GM21367 (cell line): ENCODE measurements at regions not wholly inside any gene's neighbourhood (a gene's known extent, or its start where the extent isn't known, plus 50 kb on each side); places are given as distances from the start of the nearest gene placed in this dataset.

Source experiments
- ATAC-seq: cut with Tn5 transposase; IDR thresholded peaks from one replicate; pipeline ENCODE4 v1.9.1; 2021; ENCODE audit not compliant: unreplicated experiment

DNA sequence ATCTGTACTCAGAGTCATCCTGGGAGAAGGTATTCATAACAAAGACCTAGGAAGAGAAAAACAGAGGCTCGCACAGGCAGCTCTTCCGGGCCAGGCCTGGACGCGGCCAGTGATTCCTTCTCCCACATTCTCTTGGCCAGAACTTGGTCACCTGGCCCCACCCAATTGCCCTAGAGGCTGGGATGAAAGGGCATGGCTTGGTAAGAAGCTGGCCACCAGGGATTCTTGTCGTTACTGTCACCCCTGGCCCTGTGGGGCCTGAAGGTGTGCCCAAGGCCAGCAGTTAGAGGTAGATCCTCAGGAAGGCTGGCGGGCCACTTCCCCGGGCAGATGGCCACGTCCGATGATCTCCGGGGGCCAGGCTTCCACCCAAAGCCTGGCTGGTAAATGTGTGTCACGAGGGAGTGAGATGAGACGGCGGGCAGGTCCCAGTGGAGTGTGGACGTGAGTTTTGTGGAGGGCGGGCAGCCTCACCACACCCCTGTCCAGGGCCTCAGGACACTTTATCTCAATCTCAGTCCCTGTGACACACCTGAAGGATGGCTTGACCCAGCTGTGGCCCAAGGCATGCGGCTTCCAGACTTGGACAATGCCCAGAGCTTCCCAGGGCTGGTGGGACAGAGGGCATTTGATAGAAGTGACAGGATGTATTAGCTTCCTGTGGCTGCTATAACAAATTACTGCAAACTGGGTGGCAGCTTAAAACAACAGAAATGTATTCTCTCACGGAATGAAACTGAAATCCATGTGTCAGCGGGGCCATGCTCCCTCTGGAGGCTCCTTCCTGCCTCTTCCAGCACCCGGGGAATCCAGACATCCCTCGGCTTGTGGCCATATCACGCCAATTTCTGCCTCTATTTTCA lies 66.3 kb upstream of the GSE1 start:
- no peak for ATAC-seq

DNA sequence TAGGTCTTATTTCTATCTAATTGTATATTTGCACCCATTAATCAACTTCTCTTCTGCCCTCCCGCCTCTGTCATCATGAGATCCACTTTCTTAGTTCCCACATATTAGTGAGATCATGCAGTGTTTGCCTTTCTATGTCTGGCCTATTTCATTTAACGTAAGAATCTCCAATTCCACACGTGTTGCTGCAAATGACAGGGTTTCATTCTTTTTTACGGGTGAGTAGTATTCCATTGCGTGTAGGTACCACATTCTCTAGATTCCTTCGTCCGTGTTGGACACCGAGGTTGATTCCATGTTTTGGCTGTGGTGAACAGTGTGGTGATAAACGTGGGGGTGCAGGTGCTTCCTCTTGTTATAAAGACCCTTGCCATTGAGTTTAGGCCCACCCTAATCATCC lies 64.7 kb upstream of the GSE1 start:
- ATAC-seq, result no peak

DNA sequence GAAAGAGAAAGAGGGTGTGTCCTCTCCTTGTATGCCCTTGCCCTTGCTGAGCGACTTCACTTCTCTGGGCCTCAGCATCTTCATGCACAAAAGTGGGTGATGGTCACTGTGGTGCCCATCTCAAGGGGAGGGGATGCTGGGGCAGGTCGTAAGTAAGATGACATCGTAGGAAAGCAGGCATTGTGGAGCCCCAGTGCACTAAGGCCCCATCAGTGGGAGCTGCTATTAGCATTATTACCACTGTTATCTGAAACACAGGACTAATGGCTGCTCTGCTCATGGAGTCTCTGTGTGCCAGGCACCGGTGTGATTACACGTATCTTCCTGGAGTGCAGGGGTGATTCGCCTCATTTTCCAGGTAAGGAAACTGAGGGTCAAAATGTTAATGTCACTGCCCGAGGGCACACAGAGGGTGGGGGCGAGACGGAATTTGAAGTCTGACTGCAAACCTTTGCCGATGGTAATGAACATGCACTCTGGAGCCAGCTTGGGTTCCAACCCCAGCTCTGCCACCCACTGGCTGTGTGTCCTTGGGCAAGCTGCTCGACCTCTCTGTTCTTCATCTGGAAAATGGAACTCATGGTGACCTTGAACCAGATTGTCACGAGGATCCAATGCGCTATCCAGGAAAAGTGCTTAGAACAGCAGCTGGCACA lies 63.2 kb upstream of the GSE1 start:
- ATAC-seq, result no peak

DNA sequence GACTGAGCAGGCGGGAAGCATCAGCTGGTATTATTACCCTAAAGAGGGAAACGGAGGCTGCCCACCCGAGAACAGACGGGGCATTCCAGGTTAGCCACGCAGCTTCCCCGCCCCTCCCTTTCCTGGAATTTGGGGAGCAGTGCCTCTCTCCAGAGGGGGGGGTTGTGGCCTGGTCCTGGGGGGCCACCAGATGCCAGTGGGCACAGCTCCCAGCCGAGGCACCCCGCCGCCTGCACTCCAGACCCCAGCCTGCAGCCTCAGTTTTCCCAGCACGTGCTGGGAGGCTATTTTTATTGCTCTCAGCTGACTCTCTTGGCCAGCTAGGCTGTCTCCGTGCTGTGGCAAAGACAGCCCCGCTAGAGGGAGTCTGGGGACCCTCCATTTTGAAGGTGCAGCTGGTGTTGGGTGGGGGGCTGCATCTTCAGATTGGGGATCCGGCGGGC lies 62.7 kb upstream of the GSE1 start:
- ATAC-seq, result no peak

DNA sequence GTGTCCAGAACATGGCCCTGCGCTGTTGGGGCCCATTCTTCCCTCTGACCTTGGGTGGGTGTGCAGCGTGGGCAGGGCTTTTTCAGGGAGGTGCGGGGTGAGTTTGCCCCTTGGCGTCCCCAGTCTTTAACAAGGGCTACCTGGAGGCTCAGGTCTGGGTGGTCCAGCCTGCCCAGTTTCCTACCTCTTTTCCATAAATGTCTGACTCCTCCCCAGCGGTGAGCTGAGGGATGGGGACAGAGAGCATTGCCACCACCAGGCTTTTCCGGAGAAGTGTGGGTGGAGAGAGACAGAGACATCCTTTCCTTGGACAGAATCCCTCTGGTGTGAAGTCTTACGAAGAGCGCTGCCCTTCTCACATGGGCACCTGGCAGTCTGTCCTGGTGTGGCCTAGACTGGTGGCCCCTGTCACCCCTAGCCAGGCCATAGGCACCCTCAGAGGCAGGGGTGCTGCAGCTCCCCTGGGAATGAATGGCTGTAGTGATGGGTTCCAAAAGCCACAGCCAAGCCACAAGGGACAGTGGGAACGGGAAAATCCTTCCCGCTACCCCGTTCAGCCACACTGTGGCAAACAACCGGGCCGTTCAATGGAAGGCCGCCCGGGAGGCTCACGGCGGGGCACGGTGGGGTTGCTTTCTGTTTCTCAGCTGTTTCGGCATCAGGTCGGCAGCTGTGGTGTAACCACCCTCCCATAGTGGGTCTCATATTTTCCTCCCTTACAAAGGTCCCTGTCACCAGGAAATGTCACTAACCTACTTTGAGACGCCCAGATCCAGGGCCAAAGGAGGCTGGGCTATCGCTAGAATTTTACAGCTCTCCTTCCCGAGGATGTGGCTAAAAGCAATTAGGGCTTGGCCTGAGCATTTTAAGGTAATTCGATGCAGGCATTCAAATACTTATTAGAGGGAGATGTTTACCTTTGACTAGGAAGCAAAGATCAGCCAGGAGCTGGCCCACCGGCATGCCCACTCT lies 61.9 kb upstream of the GSE1 start:
- no peak for ATAC-seq

DNA sequence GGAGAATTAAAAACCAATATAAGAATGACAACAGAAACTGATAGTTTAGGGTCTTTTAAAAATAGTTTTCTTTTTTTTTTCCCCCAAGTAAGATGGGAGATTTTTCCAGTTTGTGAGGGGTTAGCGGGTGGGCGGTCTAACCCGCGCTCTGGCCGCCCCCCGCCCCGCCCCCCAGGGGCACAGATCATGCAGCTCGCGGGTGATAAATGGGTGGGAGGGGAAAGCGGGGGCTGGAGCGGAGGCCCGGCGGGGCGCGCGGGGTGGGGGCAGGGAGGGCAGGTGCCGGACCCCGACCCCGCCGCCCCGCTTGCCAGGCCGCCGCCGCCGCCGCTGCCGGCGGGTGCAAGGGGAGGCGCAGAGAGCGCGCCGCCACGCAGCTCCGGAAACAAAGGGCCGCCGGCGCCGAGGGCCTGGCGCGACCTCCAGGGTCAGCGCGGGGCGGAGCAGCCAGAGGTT lies 60.1 kb upstream of the GSE1 start:
- no peak for ATAC-seq

DNA sequence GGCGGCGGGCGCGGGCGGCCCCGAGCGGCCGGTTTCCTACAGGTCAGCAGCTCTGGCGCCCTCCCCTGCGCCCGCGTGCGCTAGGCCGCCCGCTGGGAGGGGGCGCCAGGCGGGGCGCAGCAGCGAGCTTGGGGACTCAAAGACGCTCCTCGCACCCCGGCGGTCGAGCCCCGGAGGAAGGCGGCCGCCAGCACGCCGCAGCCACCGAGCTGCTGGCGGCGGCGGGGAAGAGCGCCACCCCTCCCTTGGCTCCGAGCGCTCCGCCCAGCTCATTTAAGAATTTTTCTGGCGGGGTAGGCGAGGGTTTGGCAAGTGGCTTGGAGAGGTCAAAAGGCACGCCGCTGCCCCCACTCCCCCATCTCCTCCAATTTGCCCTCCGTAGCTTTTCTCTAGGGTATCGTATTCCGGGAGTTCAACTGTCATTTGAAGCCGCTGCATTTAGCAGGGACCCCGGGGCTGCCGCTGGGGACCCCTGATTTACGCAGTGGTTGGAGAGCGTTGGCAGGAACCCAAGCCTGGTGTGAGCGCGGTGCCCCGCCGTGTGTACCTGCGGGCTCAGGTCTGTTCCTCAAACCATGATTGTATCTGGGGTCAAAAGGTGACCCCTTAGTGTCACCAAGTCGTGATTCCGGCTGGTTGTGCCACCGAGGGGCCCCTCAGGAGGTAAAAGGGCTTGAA lies 59.5 kb upstream of the GSE1 start:
- peak; percentile 37 for ATAC-seq

DNA sequence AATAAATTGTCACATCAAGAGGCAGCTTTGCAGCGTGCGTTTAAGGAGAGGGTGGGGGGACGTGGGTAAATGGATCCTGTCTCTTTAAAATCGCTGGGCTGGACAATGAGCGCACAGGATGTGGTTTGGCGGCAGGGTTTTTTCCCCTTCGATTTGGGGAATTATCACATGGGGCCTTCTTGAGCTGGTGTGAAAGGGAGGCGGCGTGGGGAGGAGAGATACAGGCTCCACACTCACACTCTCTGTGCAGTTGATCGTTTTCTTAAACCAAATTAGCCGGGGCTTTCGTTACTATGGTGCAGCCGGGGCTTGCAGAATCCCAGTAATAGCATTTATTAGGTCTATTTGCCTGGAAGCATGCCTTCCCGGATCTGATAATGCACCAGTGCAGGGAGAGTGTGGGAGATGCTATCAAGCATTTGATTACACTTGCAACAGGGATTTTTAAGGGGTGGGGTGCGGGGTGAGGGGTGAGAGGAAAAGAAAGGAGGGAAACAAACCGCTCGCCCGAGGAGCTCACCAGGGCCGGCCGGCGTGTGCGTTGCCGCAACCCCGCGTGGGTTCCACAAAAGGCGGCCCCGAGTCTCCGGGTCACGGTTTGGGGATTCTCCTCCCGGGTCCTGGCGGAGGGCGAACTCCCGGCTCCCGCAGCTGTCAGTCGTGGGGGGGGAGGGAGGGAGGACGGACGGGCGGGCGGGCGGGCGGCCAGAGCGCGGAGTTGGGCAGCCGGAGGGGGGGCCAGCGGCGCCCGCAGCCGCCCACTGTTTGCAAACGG lies 58.8 kb upstream of the GSE1 start:
- no peak for ATAC-seq

DNA sequence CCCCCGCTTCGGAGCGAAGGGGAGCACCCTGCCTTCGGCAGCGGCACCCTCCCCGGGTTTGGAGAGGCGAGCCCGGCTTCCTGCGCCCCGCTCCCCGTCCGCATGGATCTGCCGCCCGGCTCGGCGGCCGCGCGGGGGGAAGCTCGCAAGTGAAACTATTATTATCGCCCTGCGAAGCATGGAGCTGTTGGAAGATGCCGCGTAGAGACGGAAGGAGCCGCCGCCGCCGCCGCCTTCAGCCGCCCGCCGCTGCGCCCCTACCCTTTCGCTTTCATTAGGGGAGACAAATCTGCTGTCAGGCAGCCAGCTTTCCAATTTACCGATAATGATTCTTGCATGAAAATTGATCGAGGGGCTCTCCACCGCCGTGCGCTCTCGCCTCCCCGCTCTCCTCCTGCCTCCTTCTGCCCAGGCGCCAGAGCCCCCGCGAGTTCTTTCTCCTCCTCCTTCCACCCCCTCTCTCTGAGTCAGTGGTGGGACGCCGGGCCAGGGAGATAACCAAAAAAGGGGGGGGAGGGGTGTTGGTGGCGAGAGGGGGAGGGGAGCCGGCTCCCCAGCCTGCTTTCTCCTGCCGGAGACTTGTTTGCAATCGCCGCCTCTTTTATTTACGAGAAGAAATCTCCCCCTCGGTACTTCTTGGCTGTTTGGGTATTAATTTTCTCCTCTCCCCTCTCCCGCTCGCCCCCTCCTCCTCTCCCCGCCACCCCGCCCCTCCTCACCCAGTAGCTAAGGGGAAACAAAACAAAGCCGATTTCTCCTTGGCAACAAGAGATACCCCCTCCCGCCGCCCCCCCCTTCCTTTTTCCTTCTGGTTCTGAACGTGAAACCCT lies 58.0 kb upstream of the GSE1 start:
- ATAC-seq, result no peak

DNA sequence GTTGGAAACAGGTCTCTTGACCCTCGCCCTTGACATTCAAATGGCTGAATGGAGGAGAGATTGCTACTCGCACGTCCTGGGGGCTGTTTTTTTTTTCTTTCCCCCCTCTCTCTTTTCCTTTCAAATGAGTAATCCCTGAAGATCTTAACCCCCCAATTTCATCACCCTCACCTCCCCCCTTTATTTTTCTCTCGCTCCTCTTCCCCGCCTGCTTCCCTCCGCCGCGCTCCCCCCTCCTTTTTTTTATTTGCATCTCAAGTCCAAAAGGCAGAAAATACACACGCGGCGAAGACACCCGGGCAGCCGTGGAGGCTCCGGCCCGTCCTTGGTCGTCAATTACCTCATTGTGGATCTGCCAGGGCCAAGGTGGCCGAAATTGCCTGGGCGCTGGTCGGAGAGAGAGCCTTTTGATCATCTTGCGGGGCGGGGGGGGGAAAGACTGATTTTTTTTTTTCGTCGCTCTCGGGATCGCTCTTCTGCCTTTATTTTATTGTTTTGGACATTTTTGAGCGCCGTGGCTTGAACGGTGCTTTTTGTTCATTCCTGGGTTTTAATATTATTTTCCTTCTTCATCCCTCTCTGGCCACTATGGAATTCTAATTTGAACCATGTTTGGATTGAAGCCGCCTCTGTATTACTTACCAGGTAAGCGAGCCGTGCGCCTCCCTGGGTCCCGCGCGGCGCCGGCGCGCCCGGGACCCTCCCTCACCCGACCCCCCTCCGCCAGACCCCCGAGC lies 57.2 kb upstream of the GSE1 start:
- ATAC-seq, result no peak

DNA sequence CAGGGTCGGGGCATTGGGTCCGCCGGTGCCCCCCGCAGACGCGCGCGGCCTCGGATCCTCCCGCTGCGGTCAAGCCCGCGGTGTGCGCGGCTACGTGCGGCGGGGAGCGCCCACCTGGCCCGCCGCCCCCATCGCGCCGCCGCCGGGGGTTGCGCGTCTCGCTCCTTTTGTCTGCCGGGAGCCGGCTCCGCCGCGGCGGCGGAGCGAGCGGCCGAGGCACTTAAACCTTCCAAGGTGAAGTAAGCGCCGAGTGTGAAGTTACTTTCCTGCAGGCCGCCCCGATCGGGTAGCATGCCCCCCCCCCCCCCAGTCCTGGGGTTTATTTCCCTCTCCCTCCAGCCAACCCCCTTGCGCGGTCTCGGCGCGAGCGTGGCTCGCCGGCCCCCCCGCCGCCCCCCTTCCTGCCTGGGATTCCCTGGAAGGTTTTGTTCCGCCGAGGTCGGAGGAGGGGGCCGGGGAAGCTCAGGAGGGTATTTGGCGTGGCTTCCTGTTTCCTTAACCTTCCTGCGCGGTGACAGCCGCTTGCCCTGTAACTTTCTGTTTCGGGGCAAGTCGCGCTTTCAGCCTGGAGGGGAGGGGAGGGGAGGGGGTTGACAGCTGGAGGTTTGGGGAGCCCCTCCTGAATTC lies 56.6 kb upstream of the GSE1 start:
- no peak for ATAC-seq

DNA sequence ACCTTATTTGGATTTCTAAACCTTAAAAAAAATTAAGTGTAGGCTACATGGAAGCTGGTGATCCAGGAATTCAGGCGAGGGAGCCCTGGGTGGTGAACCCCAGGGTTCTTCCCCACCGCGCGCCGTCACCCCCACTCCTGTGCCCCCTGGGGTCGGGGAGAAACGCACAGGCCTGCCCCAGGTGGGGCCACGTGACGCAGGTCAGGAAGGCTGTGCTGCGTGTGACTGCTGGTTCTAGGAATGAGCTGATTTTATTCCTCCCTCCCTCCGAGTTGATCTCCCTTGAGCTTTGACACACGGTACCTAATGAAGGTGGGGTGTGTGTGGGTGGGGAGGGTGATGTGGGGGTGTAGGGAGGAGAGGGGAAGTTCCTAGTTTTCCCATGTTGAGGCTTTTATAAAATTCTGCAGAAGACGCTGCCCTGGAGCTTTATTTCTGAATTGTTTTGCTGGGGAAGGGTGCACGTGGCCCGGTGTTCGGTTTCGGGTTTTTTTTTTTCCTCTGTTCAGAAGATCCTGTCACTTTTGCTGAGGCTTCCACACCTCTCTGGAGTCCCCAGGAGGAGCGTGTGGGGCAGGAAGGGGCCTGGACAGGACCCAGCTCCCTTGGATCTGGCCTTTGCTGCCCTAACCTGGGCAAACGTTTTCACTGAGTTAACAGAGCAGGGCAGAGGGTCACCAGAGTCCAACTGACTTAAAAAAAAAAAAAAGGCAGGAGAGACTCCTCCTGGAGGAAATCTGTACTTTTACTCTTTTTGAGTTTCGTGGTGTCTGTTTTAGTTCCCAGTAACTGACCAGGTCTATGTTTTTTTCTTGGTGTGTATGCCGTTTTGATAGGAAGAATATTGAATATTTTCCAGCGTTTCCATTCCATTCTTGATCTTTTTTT lies 55.8 kb upstream of the GSE1 start:
- ATAC-seq, result no peak

DNA sequence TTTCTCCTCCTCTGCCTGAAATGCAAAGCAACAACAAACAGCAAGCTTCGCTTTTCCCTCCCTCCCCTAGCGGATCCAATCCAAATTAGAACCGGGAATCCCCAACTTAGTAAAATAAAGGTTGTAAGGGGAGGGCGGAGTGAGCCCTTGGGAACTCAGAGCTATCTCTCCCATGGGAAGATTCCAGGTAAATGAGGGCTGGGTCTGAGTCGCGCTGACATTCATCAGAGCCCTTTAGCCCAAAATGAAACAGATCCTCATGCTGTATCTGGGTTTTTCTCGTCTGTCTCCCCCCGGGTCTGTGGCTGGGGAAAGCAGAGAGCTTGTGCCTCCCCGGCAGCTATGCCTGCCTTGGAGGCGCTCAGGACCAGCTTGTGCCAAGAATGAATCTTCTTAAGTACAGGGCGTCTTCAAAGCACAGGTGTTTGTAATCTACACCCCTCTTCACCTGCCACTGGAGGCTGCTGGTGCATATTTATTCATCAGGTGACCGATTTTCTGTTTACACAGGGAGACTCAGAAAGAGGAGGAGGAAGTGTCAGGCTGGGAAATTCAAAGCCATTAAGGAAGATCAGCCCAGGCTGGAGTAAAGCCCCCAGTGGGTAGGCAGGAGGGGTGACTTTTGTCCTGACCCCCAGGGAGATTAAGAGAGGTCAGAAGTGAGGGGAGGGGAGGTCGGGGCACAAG lies 55.0 kb upstream of the GSE1 start:
- ATAC-seq, result no peak

DNA sequence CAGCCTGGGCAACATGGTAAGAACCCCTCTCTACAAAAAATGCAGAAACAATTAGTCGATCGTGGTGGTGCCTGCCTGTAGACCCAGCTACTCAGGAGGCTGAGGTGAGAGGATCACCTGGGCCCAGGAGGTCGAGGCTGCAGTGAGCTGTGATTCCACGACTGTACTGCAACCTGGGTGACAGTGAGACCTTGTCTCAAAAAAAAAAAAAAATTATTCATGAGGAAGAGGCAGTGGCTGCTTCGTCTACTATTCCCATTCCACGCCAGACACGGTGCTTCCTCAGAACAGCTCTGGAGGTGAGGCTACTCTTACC lies 52.2 kb upstream of the GSE1 start:
- no peak for ATAC-seq

DNA sequence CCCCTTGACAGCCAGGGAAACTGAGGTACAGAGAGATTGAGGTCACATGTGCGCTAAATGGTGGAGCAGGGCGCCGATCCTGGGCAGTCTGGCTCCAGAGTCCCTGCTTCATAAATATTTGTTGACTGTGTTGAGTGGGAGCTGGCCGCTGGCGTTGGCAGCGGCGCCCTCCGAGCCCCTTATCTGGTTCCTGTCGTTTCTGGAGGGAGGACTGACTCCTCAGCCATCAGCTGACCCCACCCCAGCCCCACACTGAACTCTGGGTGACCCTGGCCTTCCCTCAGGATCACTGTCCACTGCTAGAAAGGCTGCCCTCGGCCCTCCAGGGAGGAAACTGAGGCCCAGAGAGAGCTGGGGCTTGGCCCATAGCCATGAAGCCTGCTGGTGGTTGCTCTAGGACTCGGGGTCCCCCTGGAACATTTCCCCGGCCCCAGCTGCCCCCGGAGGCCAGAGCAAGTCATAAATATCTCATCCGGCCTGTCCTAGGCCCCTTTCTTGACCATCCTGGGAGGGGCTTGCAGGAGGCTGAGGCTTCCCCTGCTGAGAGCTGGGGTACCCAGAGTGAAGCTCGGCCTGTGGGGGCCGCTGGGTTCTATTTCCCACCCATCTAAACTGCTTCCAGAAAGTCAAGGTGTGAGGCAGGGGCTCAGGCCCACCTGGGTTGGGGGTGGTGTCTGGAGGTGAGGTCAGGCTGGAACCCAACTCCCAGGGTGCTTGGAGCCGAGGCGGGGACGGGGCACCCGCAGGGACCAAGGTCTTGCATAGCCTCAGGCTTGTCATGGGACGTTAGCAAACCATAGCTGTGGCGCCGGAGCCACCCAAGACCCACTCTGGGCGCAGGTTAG lies 51.7 kb upstream of the GSE1 start:
- no peak for ATAC-seq
